Astrocyte of the cerebellum (primary cell): ENCODE measurements at regions not wholly inside any gene's neighbourhood (a gene's known extent, or its start where the extent isn't known, plus 50 kb on each side); places are given as distances from the start of the nearest gene placed in this dataset.

Experiments used
- DNase-seq: peaks from one replicate; pipeline ENCODE4 v3.0.0-alpha.2; 2011; ENCODE audit warnings: low read depth
- H3K4me3 ChIP-seq: 2 replicates; pipeline ENCODE4 v1.5.1; 2011; ENCODE audit warnings: mild to moderate bottlenecking, low read depth, low read length, moderate library complexity
- in situ Hi-C: cut with HindIII; loops from 2 replicates; pipeline ENCODE4 v1.10.0; 2017; ENCODE audit warnings: low sequenced_read_pairs
- TF ChIP-seq, protein P1 (sequence below): IDR thresholded peaks from 2 replicates; pipeline ENCODE4 v1.5.1; 2012; ENCODE audit warnings: low read length, low read depth, moderate library complexity, mild to moderate bottlenecking; ENCODE audit errors: missing control alignments

GRCh38 chr13:34618654-34619053, 323.4 kb upstream of the NBEA start:
- DNase-seq, result no peak
- in situ Hi-C loops, result no loop called here
- TF ChIP-seq, protein P1, sequence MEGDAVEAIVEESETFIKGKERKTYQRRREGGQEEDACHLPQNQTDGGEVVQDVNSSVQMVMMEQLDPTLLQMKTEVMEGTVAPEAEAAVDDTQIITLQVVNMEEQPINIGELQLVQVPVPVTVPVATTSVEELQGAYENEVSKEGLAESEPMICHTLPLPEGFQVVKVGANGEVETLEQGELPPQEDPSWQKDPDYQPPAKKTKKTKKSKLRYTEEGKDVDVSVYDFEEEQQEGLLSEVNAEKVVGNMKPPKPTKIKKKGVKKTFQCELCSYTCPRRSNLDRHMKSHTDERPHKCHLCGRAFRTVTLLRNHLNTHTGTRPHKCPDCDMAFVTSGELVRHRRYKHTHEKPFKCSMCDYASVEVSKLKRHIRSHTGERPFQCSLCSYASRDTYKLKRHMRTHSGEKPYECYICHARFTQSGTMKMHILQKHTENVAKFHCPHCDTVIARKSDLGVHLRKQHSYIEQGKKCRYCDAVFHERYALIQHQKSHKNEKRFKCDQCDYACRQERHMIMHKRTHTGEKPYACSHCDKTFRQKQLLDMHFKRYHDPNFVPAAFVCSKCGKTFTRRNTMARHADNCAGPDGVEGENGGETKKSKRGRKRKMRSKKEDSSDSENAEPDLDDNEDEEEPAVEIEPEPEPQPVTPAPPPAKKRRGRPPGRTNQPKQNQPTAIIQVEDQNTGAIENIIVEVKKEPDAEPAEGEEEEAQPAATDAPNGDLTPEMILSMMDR, result no peak
- H3K4me3 ChIP-seq, result no peak overlapping the region

GRCh38 chr13:34619326-34619725, 322.7 kb upstream of the NBEA start:
- H3K4me3 ChIP-seq, result no peak overlapping the region
- DNase-seq, result no peak
- in situ Hi-C loops, result no loop called here
- TF ChIP-seq, protein P1, result no peak

DNA sequence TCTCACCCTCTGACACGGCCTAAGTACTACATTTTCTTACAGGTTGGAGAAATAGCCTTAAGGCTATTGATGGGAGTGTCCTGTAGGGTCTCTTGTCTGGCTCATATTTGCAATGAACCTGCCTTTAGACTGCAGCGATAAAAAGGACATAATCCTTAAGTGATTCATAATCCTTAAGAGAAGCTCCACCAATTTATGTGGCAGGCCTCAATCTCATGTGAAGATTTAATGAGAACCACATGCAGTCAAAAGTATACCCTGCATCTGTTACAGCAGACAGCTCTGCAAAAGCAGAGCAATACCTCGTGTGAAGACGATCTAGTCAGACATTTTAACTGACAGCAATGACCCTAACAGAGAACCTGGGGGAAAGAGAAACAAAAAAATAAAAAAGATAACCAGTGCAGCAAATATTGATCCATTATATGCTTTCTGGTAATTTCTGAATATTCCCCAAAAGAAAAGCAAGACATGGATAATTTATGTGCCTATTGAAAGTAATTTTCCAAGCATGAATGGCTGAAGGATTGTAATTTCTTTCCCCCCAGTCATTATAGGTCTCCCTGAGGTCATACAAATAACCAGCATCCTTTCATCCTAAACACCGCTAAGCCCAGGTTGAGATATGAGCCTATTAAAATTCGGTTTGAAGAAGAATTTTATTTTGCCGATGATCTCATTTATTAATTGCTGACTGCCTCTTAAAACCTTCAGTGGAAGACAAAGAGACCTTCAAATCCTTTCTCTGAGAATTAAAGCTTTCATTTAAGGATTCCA, 321.8 kb upstream of the NBEA start:
- in situ Hi-C loops, result no loop called here
- no peak for DNase-seq
- H3K4me3 ChIP-seq, result no peak overlapping the region
- TF ChIP-seq, protein P1, result no peak

DNA sequence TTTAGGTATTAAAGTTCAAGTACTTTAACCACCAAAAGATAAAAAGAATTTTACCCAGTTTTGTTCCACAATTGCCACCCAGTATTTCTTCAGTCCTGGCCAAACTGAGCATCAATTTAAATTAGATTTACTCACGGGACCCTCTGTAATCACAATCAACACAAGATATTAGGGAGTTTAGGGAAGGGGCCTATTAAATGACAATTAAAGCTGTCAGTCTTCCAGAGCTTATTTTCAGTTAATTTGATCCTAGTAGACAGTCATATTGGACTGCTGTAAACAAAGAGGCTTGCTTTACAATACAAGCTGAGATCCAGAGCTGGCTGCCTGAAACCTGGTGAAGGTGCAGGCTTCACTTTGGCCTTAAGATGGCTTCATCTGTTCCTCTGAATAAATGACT, 321.2 kb upstream of the NBEA start:
- no peak for DNase-seq
- in situ Hi-C loops, result no loop called here
- H3K4me3 ChIP-seq, result no peak overlapping the region
- TF ChIP-seq, protein P1, result no peak

GRCh38 chr13:34623331-34623730, 318.7 kb upstream of the NBEA start:
- TF ChIP-seq, protein P1, result no peak
- no peak for DNase-seq
- in situ Hi-C loops, result no loop called here
- no peak overlapping the region for H3K4me3 ChIP-seq

- TF ChIP-seq, protein P1, result no peak
- H3K4me3 ChIP-seq, result no peak overlapping the region
- in situ Hi-C loops, result no loop called here
- no peak for DNase-seq
Measured at GRCh38 chr13:34627509-34628208, 314.4 kb upstream of the NBEA start.
